Smooth muscle cell (in vitro differentiated cells): ENCODE measurements at regions not wholly inside any gene's neighbourhood (a gene's known extent, or its start where the extent isn't known, plus 50 kb on each side); places are given as distances from the start of the nearest gene placed in this dataset.

Experiments used
- DNase-seq: peaks from one replicate; lab custom pipeline; 2025; ENCODE audit not compliant: unreplicated experiment; lab: John Stamatoyannopoulos, UW
- H2AFZ ChIP-seq: fragments of 200-600 bp; sonication (generic); 2 replicates; pipeline ENCODE4 v1.6.0; 2016; ENCODE audit warnings: antibody characterized with exemption, low read depth, mild to moderate bottlenecking
- H3F3A ChIP-seq: fragments of 200-600 bp; sonication (generic); 2 replicates; pipeline ENCODE4 v1.6.0; 2017; ENCODE audit warnings: antibody characterized with exemption, low read depth
- H3K27ac ChIP-seq: fragments of 200-600 bp; sonication (generic); 2 replicates; pipeline ENCODE4 v1.5.1; 2016; ENCODE audit warnings: low read depth, mild to moderate bottlenecking
- H3K27me3 ChIP-seq: fragments of 200-600 bp; sonication (generic); 2 replicates; pipeline ENCODE4 v1.6.1; 2016; ENCODE audit warnings: low read depth, mild to moderate bottlenecking
- H3K36me3 ChIP-seq: fragments of 200-600 bp; sonication (generic); 2 replicates; pipeline ENCODE4 v1.5.1; 2016; ENCODE audit warnings: low read depth
- H3K4me1 ChIP-seq: fragments of 200-600 bp; sonication (generic); 2 replicates; pipeline ENCODE4 v1.5.1; 2016; ENCODE audit warnings: low read depth
- H3K4me2 ChIP-seq: fragments of 200-600 bp; sonication (generic); 2 replicates; pipeline ENCODE4 v1.6.0; 2016; ENCODE audit warnings: mild to moderate bottlenecking
- H3K4me3 ChIP-seq: fragments of 200-600 bp; sonication (generic); 2 replicates; pipeline ENCODE4 v1.5.1; 2016; ENCODE audit warnings: mild to moderate bottlenecking
- H3K79me2 ChIP-seq: fragments of 200-600 bp; sonication (generic); 2 replicates; pipeline ENCODE4 v1.6.0; 2016; ENCODE audit warnings: low read depth, mild to moderate bottlenecking
- H3K9ac ChIP-seq: fragments of 200-600 bp; sonication (generic); 2 replicates; pipeline ENCODE4 v1.6.0; 2016; ENCODE audit warnings: low read depth
- H3K9me3 ChIP-seq: fragments of 200-600 bp; sonication (generic); replicated peaks from 2 replicates; pipeline ENCODE4 v1.5.1; 2016; ENCODE audit warnings: low read depth
- H4K20me1 ChIP-seq: fragments of 200-600 bp; sonication (generic); 2 replicates; pipeline ENCODE4 v1.6.0; 2016; ENCODE audit warnings: low read depth
- CTCF ChIP-seq: fragments of 200-600 bp; sonication (generic); IDR thresholded peaks from 2 replicates; pipeline ENCODE4 v1.5.1; 2017; ENCODE audit warnings: borderline replicate concordance, mild to moderate bottlenecking, antibody characterized with exemption; ENCODE audit not compliant: insufficient read depth, poor library complexity, severe bottlenecking
- WGBS: methylation state at CpG from one replicate; pipeline ENCODE4 v1.1.7; 2016; ENCODE audit warnings: low lambda C conversion rate; 5-methylcytosine and 5-hydroxymethylcytosine counted together

DNA sequence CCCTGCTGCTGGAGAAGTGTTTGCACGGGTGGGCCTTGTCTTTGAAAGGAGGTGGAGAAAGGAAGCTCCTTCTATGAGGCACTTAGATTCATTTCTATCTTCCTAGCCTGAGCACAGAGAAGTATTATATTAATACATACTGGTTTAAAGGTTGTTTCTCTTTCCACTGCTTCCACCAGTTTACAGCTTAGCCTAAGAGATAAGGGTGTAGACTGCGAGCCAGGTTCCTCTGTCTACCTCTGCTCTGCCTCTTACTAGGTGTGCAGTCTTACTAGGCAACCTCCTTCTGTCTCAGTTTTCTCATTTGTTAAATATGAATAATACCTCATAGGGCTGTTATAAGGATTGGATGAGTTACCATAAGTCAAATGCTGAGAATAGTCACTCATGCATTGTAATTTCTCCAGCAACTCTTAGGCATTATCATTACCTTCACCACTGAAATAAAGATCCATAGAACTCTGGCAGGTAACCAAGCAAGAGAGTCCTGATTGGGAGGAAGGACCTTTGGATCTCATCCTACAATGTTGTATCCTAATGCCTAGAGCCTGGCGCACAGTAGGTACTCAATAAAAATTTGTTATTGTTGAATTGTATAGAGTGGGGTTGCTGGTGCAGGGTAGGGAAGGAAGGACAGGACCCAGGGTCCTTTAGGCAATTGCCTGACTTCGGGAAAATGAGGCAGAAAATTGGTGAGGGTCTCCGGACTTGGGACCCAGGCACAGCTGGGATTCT, 95.1 kb downstream of the TBX19 start:
- no peak for TF ChIP-seq CTCF
- no peak for DNase-seq
- Histone ChIP-seq H3F3A (no peaks in the 10 kb centered on the region), H3K9ac (no peak overlapping the region), H3K27me3 (no peaks in the 10 kb centered on the region), H3K9me3 (no peaks in the 10 kb centered on the region), H3K79me2 (no peaks in the 10 kb centered on the region), H3K4me3 (no peak overlapping the region), H2AFZ (no peak overlapping the region), H3K36me3 (no peaks in the 10 kb centered on the region), H3K27ac (no peak overlapping the region), H3K4me1 (no peaks in the 10 kb centered on the region), H3K4me2 (no peak overlapping the region), H4K20me1 (no peaks in the 10 kb centered on the region)
- 90% methylated on average over 5 of the region's 5 CpGs for WGBS

DNA sequence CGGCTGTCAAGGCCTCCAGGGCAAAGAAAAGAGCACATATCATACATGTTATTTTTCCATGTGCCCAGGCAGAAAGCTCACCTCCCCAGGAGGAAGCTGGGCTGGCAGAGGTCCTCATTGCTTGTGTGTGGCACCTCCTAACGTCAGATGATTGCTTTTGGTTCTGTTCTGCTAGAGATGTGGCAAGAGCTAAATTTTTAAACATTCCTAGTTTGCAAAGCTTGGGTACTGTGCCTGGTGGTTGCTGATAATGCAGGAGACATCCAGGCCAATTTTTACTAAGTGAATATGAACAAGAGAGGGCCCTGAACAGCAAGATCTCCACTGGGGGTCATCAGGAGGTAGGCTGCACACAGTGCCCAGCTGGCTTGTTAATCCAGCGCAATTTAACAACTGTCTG, 93.9 kb downstream of the TBX19 start:
- Histone ChIP-seq H2AFZ (no peak overlapping the region), H3K4me3 (no peak overlapping the region), H3K9me3 (no peaks in the 10 kb centered on the region), H3K36me3 (no peaks in the 10 kb centered on the region), H3F3A (no peaks in the 10 kb centered on the region), H4K20me1 (no peaks in the 10 kb centered on the region), H3K4me2 (no peak overlapping the region), H3K27me3 (no peaks in the 10 kb centered on the region), H3K4me1 (no peaks in the 10 kb centered on the region), H3K79me2 (no peaks in the 10 kb centered on the region), H3K9ac (no peak overlapping the region), H3K27ac (no peak overlapping the region)
- no peak for DNase-seq
- no peak for TF ChIP-seq CTCF
- WGBS, result 77% methylated on average over 3 of the region's 3 CpGs

DNA sequence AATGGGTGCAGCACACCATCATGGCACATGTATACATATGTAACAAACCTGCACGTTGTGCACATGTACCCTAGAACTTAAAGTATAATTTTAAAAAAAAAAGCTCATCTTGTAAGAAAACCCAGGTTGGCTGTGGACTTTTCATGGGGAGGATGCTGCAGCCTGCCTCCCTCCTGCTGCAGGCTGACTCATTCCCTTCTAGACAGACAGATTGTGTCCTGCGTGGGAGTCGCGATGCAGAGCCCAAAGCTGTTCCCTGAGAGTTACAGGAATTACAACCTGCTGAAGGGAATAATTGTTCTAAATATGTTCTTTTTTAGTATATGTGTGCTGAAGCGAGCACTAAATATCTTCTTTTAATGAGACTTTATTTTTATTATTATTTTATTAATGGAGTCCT, 93.2 kb downstream of the TBX19 start:
- H3K9me3 ChIP-seq, result no peaks in the 10 kb centered on the region
- DNase-seq, result no peak
- 34% methylated on average over 5 of the region's 5 CpGs for WGBS
- no peak overlapping the region for H3K27ac ChIP-seq
- no peaks in the 10 kb centered on the region for H3K79me2 ChIP-seq
- no peaks in the 10 kb centered on the region for H3K36me3 ChIP-seq
- no peaks in the 10 kb centered on the region for H3K4me1 ChIP-seq
- no peaks in the 10 kb centered on the region for H3F3A ChIP-seq
- no peak overlapping the region for H2AFZ ChIP-seq
- TF ChIP-seq CTCF, result no peak
- H3K9ac ChIP-seq, result no peak overlapping the region
- no peaks in the 10 kb centered on the region for H3K27me3 ChIP-seq
- no peaks in the 10 kb centered on the region for H4K20me1 ChIP-seq
- no peak overlapping the region for H3K4me2 ChIP-seq
- H3K4me3 ChIP-seq, result no peak overlapping the region

DNA sequence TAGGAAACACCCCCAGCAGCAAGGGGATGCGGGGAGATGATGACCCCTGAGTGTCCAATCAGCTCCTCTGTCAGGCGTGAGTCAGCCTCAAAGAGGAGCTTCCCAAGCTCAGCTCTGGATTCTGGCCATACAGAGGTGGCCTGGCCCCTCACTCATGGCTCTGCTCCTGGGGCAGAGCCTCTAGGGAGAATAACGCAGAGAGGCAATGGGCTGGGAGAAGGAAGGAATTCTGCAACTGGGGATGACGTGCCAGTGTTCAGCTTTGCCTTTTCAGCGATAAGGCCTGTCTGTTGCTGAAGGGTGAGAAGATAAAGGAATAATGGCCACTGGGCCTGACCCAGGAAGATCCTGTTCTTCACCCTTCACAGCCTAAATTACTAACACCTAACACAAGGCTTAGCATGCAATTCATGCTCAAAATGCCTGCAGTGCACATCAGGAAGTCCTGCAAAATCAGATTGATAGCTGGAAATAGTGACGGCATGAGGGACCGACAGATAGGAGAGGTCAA, 92.2 kb downstream of the TBX19 start:
- Histone ChIP-seq H3K36me3 (no peaks in the 10 kb centered on the region), H3K27ac (peak overlapping the region; percentile 11), H2AFZ (no peak overlapping the region), H3K27me3 (no peaks in the 10 kb centered on the region), H3F3A (no peaks in the 10 kb centered on the region), H3K4me2 (no peak overlapping the region), H3K79me2 (no peaks in the 10 kb centered on the region), H3K9me3 (no peaks in the 10 kb centered on the region), H4K20me1 (no peaks in the 10 kb centered on the region), H3K9ac (no peak overlapping the region), H3K4me3 (no peak overlapping the region), H3K4me1 (no peaks in the 10 kb centered on the region)
- no peak for DNase-seq
- WGBS, result 34% methylated on average over 7 of the region's 7 CpGs
- no peak for TF ChIP-seq CTCF
